ENCODE measurements at regions not wholly inside any gene's neighbourhood (a gene's known extent, or its start where the extent isn't known, plus 50 kb on each side); places are given as distances from the start of the nearest gene placed in this dataset.

- DNase-seq (ENCODE audit: low read depth), result no peak
- no peak for TF ChIP-seq CTCF (IDR thresholded peaks at IDR 0.05; ENCODE audit: low read depth, low read length, missing control alignments)
- no peak overlapping the region for H3K4me3 ChIP-seq (ENCODE audit: low read depth, low read length)
These were observed 736.4 kb downstream of the MATN1 start for GRCh38 chr1:29986986-29987385.

- no peak for DNase-seq (ENCODE audit: low read depth)
- no peak for TF ChIP-seq CTCF (IDR thresholded peaks at IDR 0.05; ENCODE audit: low read depth, low read length, missing control alignments)
- no peak overlapping the region for H3K4me3 ChIP-seq (ENCODE audit: low read depth, low read length)
These were observed 737.8 kb downstream of the MATN1 start for GRCh38 chr1:29985606-29985945.

- TF ChIP-seq CTCF (IDR thresholded peaks at IDR 0.05; ENCODE audit: low read depth, low read length, missing control alignments), result no peak
- DNase-seq (ENCODE audit: low read depth), result no peak
- H3K4me3 ChIP-seq (ENCODE audit: low read depth, low read length), result no peak overlapping the region
These were observed 738.4 kb downstream of the MATN1 start for GRCh38 chr1:29984862-29985605.

DNA sequence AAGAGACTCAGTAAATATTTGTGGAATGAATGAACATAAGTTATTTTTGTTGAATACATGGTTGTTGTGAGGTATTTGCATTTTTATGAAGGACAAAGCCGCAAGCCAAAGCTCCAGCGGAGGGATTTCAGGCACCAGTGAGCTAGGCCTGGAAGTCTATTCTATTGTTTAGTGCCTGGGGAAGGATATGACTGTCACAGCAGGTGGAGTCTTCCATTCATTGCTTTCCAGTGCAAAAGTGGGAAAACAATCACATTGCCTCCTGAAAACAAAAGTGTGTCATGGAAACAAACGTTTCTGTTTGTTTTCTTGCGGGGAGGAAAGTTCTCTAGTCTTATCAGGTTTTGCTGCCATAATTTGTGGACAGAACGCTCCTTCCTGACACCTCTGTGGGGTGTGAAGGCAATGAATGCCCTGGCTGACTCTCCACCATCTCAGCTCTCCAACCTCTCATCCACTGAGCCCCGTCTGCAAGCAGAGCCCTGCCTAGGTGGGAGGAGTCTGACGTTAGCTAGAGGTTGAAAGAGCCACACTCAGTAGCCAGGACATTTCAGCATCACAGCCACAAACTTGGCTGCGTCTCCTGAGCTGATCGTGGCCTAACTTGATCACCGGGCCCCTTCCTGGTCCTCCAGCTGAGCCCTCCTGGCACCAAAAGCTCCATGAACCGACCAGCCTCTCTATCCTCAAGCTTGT, 739.1 kb downstream of the MATN1 start:
- no peak for TF ChIP-seq CTCF (IDR thresholded peaks at IDR 0.05; ENCODE audit: low read depth, low read length, missing control alignments)
- DNase-seq (ENCODE audit: low read depth), result no peak
- no peak overlapping the region for H3K4me3 ChIP-seq (ENCODE audit: low read depth, low read length)

GRCh38 chr1:29983321-29983720, 740.1 kb downstream of the MATN1 start:
- no peak overlapping the region for H3K4me3 ChIP-seq (ENCODE audit: low read depth, low read length)
- DNase-seq (ENCODE audit: low read depth), result no peak
- TF ChIP-seq CTCF (IDR thresholded peaks at IDR 0.05; ENCODE audit: low read depth, low read length, missing control alignments), result no peak

- H3K4me3 ChIP-seq (ENCODE audit: low read depth, low read length), result no peak overlapping the region
- no peak for TF ChIP-seq CTCF (IDR thresholded peaks at IDR 0.05; ENCODE audit: low read depth, low read length, missing control alignments)
- DNase-seq (ENCODE audit: low read depth), result no peak
These were observed 741.7 kb downstream of the MATN1 start for GRCh38 chr1:29981586-29982239.
